ENCODE measurements at regions not wholly inside any gene's neighbourhood (a gene's known extent, or its start where the extent isn't known, plus 50 kb on each side); places are given as distances from the start of the nearest gene placed in this dataset.
A peak's percentile ranks its signal among the peaks of the same experiment; 100 is the strongest.

GRCh38 chr5:124692950-124693349 is 53.5 kb downstream of the ZNF608 start:
- no peak for DNase-seq

GRCh38 chr5:124692324-124692723 is 54.1 kb downstream of the ZNF608 start:
- no peak for DNase-seq

- DNase-seq, result no peak
Observed at GRCh38 chr5:124689653-124690052, 56.8 kb downstream of the ZNF608 start.

- DNase-seq, result no peak
Observed at GRCh38 chr5:124686239-124687004, 60.0 kb downstream of the ZNF608 start.

- DNase-seq, result no peak
Observed at GRCh38 chr5:124685404-124685930, 61.0 kb downstream of the ZNF608 start.

- DNase-seq, result no peak
Observed at GRCh38 chr5:124683917-124684555, 62.4 kb downstream of the ZNF608 start.

- no peak for DNase-seq
Observed at GRCh38 chr5:124679578-124680199, 66.8 kb downstream of the ZNF608 start.

GRCh38 chr5:124678922-124679519 is 67.4 kb downstream of the ZNF608 start:
- DNase-seq, result no peak

- no peak for DNase-seq
Observed at GRCh38 chr5:124678468-124678867, 68.0 kb downstream of the ZNF608 start.

- peak; percentile 24 to 76 for DNase-seq
Observed at GRCh38 chr5:124677374-124678351, 68.8 kb downstream of the ZNF608 start.

GRCh38 chr5:124675931-124676846 is 70.2 kb downstream of the ZNF608 start:
- peak in 1 of 2 experiments; percentile 19 for DNase-seq

GRCh38 chr5:124671193-124671592 is 75.2 kb downstream of the ZNF608 start:
- no peak for DNase-seq

GRCh38 chr5:124670722-124671184 is 75.7 kb downstream of the ZNF608 start:
- DNase-seq, result no peak

- no peak for DNase-seq
Observed at GRCh38 chr5:124669956-124670721, 76.3 kb downstream of the ZNF608 start.

GRCh38 chr5:124669300-124669648 is 77.2 kb downstream of the ZNF608 start:
- no peak for DNase-seq

- no peak for DNase-seq
Observed at GRCh38 chr5:124668353-124669299, 77.8 kb downstream of the ZNF608 start.

- DNase-seq, result no peak
Observed at GRCh38 chr5:124665625-124666024, 80.8 kb downstream of the ZNF608 start.

- no peak for DNase-seq
Observed at GRCh38 chr5:124665035-124665434, 81.4 kb downstream of the ZNF608 start.

- DNase-seq, result no peak
Observed at GRCh38 chr5:124664287-124664686, 82.2 kb downstream of the ZNF608 start.
